Esophagus muscularis mucosa (tissue), 4 donors: ENCODE measurements at regions not wholly inside any gene's neighbourhood (a gene's known extent, or its start where the extent isn't known, plus 50 kb on each side); places are given as distances from the start of the nearest gene placed in this dataset.
A peak's percentile ranks its signal among the peaks of the same experiment; 100 is the strongest.

Experiments
- DNase-seq: peaks from one replicate; pipeline ENCODE4 v3.0.0-alpha.2; 2017; ENCODE audit errors: extremely low spot score
- H3K27ac ChIP-seq, 4 donors: fragments of 200-600 bp; sonication (generic); replicated peaks in 1 of 4; 1 replicate in 3 of 4; 2 replicates in 1 of 4; pipeline ENCODE4 v1.5.1; 2016 to 2019; ENCODE audit warnings: mild to moderate bottlenecking in 1 of 4
- H3K27me3 ChIP-seq, 4 donors: fragments of 200-600 bp; sonication (generic); one replicate each; pipeline versions ENCODE4 v1.5.1 to v1.6.0; 2016 to 2019
- H3K36me3 ChIP-seq, 4 donors: fragments of 200-600 bp; sonication (generic); one replicate each; pipeline ENCODE4 v1.5.1; 2016 to 2019
- H3K4me1 ChIP-seq, 4 donors: fragments of 200-600 bp; sonication (generic); one replicate each; pipeline ENCODE4 v1.5.1; 2016 to 2019
- H3K4me3 ChIP-seq, 4 donors: fragments of 200-600 bp; sonication (generic); 1 replicate in 2 of 4; 2 replicates in 2 of 4; pipeline ENCODE4 v1.5.1; 2016 to 2019; ENCODE audit warnings: mild to moderate bottlenecking in 4 of 4, moderate library complexity in 1 of 4
- H3K9me3 ChIP-seq, 4 donors: fragments of 200-600 bp; sonication (generic); 1 replicate in 3 of 4; 2 replicates in 1 of 4; pipeline ENCODE4 v1.5.1; 2016 to 2019
- CTCF ChIP-seq, 3 experiments: fragments of 200-600 bp in 2 of 3; fragments of 450-650 bp in 1 of 3; sonication (generic) in 2 of 3; IDR thresholded peaks; one replicate each; pipeline ENCODE4 v1.5.1; 2017 to 2019; ENCODE audit warnings: antibody characterized with exemption in 3 of 3, mild to moderate bottlenecking in 2 of 3, moderate library complexity in 1 of 3
- EP300 ChIP-seq: sonication (generic); formaldehyde crosslinking; IDR thresholded peaks from one replicate; pipeline ENCODE4 v1.6.1; 2017; ENCODE audit warnings: antibody characterized with exemption
- POLR2A ChIP-seq: fragments of 450-650 bp; IDR thresholded peaks from one replicate; pipeline ENCODE4 v1.6.1; 2017; ENCODE audit warnings: antibody characterized with exemption, moderate library complexity, mild to moderate bottlenecking, low read depth
- POLR2AphosphoS5 ChIP-seq, 2 donors: sonication (generic); formaldehyde crosslinking; IDR thresholded peaks; one replicate each; pipeline ENCODE4 v1.6.1; 2017; ENCODE audit warnings: antibody characterized with exemption in 2 of 2
- WGBS: methylation state at CpG from one replicate; pipeline ENCODE4 v1.1.5; 2018; 5-methylcytosine and 5-hydroxymethylcytosine counted together
- intact Hi-C: fragments of 100-400 bp; cut with DNase I; formaldehyde crosslinking; loops from one replicate; pipeline ENCODE4 v1.15.1; 2023

- intact Hi-C loops, result no loop called here
- no peaks in the 10 kb centered on the region for H3K27me3 ChIP-seq
- H3K4me1 ChIP-seq, result peaks cover 0 to 16% (median 14%) of the 10 kb centered on the region in 4 donors
- no peaks in the 10 kb centered on the region for H3K9me3 ChIP-seq
- TF ChIP-seq POLR2AphosphoS5 (IDR thresholded peaks at IDR 0.05) (no peak), EP300 (no peak), CTCF (IDR thresholded peaks at IDR 0.05) (no peak), POLR2A (no peak)
- H3K27ac ChIP-seq, result no peak overlapping the region
- no peaks in the 10 kb centered on the region for H3K36me3 ChIP-seq
- peak; percentile 72 for DNase-seq
- no peak overlapping the region for H3K4me3 ChIP-seq
- 70% methylated on average over 8 of the region's 8 CpGs for WGBS
These were observed 95.8 kb downstream of the CCNA1 start for GRCh38 chr13:36528105-36528504.

GRCh38 chr13:36530050-36530789, 97.9 kb downstream of the CCNA1 start:
- Histone ChIP-seq H3K27me3 (no peaks in the 10 kb centered on the region), H3K4me1 (peaks cover 0 to 16% (median 14%) of the 10 kb centered on the region in 4 donors), H3K36me3 (no peaks in the 10 kb centered on the region), H3K27ac (no peak overlapping the region), H3K9me3 (no peaks in the 10 kb centered on the region), H3K4me3 (no peak overlapping the region)
- 49% methylated on average over 4 of the region's 4 CpGs for WGBS
- TF ChIP-seq POLR2A (no peak), POLR2AphosphoS5 (IDR thresholded peaks at IDR 0.05) (no peak), CTCF (IDR thresholded peaks at IDR 0.05) (no peak), EP300 (no peak)
- intact Hi-C loops, result no loop called here
- DNase-seq, result peak; percentile 82

- 82% methylated on average over 5 of the region's 5 CpGs for WGBS
These were observed 98.7 kb downstream of the CCNA1 start for GRCh38 chr13:36530861-36531590.

GRCh38 chr13:36531746-36532486, 99.6 kb downstream of the CCNA1 start:
- no peak for TF ChIP-seq EP300
- Histone ChIP-seq H3K27me3 (no peaks in the 10 kb centered on the region), H3K9me3 (no peaks in the 10 kb centered on the region), H3K4me1 (peaks cover 0 to 16% (median 14%) of the 10 kb centered on the region in 4 donors), H3K36me3 (no peaks in the 10 kb centered on the region), H3K27ac (no peak overlapping the region), H3K4me3 (no peak overlapping the region)
- intact Hi-C loops, result no loop called here
- WGBS, result 55% methylated on average over 5 of the region's 5 CpGs
- DNase-seq, result peak; percentile 66

More at GRCh38 chr13:36530861-36531590, 98.7 kb downstream of the CCNA1 start:
- H3K4me3 ChIP-seq, result no peak overlapping the region
- H3K27ac ChIP-seq, result no peak overlapping the region
- intact Hi-C loops, result no loop called here
- no peaks in the 10 kb centered on the region for H3K9me3 ChIP-seq
- no peaks in the 10 kb centered on the region for H3K36me3 ChIP-seq
- H3K4me1 ChIP-seq, result peaks cover 0 to 16% (median 14%) of the 10 kb centered on the region in 4 donors
- DNase-seq, result peak; percentile 86
- no peaks in the 10 kb centered on the region for H3K27me3 ChIP-seq
- no peak for TF ChIP-seq EP300
- no peak for TF ChIP-seq CTCF (IDR thresholded peaks at IDR 0.05)
- no peak for TF ChIP-seq POLR2A
- no peak for TF ChIP-seq POLR2AphosphoS5 (IDR thresholded peaks at IDR 0.05)

- DNase-seq, result peak; percentile 42
- H3K9me3 ChIP-seq, result peaks cover 0 to 3% (median 1%) of the 10 kb centered on the region in 4 donors
- intact Hi-C loops, result no loop called here
- no peak overlapping the region for H3K27ac ChIP-seq
- TF ChIP-seq POLR2A, result no peak
- TF ChIP-seq EP300, result no peak
- no peak for TF ChIP-seq POLR2AphosphoS5 (IDR thresholded peaks at IDR 0.05)
- TF ChIP-seq CTCF (IDR thresholded peaks at IDR 0.05), result no peak
- H3K4me3 ChIP-seq, result no peak overlapping the region
- no peaks in the 10 kb centered on the region for H3K27me3 ChIP-seq
- peaks cover 0 to 16% (median 14%) of the 10 kb centered on the region in 4 donors for H3K4me1 ChIP-seq
- H3K36me3 ChIP-seq, result no peaks in the 10 kb centered on the region
- 89% methylated on average over 2 of the region's 2 CpGs for WGBS
These were observed 101.5 kb downstream of the CCNA1 start for GRCh38 chr13:36533806-36534205.
